MM.1S (cell line): ENCODE measurements at regions not wholly inside any gene's neighbourhood (a gene's known extent, or its start where the extent isn't known, plus 50 kb on each side); places are given as distances from the start of the nearest gene placed in this dataset.

Source experiments
- DNase-seq: peaks from one replicate; pipeline ENCODE4 v3.0.0-alpha.2; 2015
- H2AFZ ChIP-seq: fragments of 300-600 bp; sonication (generic); 2 replicates; pipeline ENCODE4 v1.6.0; 2016; ENCODE audit warnings: antibody characterized with exemption, low read length
- H3F3A ChIP-seq: fragments of 300-600 bp; sonication (generic); 2 replicates; pipeline ENCODE4 v1.6.1; 2016; ENCODE audit warnings: mild to moderate bottlenecking, antibody characterized with exemption, low read length, moderate library complexity, mixed read lengths; ENCODE audit not compliant: insufficient read depth
- H3K27ac ChIP-seq: fragments of 300-600 bp; sonication (generic); 2 replicates; pipeline ENCODE4 v1.5.1; 2016; ENCODE audit warnings: mild to moderate bottlenecking, low read length
- H3K27me3 ChIP-seq: fragments of 300-600 bp; sonication (generic); replicated peaks from 2 replicates; pipeline ENCODE4 v1.6.0; 2016; ENCODE audit warnings: low read length; ENCODE audit not compliant: insufficient read depth
- H3K36me3 ChIP-seq: fragments of 300-600 bp; sonication (generic); replicated peaks from 2 replicates; pipeline ENCODE4 v1.6.1; 2016; ENCODE audit warnings: mild to moderate bottlenecking, low read length, mixed read lengths; ENCODE audit not compliant: insufficient read depth
- H3K4me1 ChIP-seq: fragments of 300-600 bp; sonication (generic); 2 replicates; pipeline ENCODE4 v1.6.1; 2016; ENCODE audit warnings: low read length, mixed read lengths
- H3K4me2 ChIP-seq: fragments of 300-600 bp; sonication (generic); 2 replicates; pipeline ENCODE4 v1.6.0; 2016; ENCODE audit warnings: low read depth, low read length
- H3K4me3 ChIP-seq: fragments of 300-600 bp; sonication (generic); 2 replicates; pipeline ENCODE4 v1.5.1; 2016; ENCODE audit warnings: low read length, mixed read lengths
- H3K79me2 ChIP-seq: fragments of 300-600 bp; sonication (generic); 2 replicates; pipeline ENCODE4 v1.6.1; 2016; ENCODE audit warnings: mixed run types, low read length, mixed read lengths
- H3K9ac ChIP-seq: fragments of 300-600 bp; sonication (generic); 2 replicates; pipeline ENCODE4 v1.6.1; 2016; ENCODE audit warnings: low read length, mixed read lengths
- H3K9me2 ChIP-seq: fragments of 300-600 bp; sonication (generic); replicated peaks from 2 replicates; pipeline ENCODE4 v1.6.1; 2016; ENCODE audit warnings: mild to moderate bottlenecking, low read length, mixed read lengths; ENCODE audit not compliant: insufficient read depth
- H3K9me3 ChIP-seq: fragments of 300-600 bp; sonication (generic); replicated peaks from 2 replicates; pipeline ENCODE4 v1.6.1; 2016; ENCODE audit warnings: mild to moderate bottlenecking, low read length, mixed read lengths; ENCODE audit not compliant: insufficient read depth
- H4K20me1 ChIP-seq: fragments of 300-600 bp; sonication (generic); 2 replicates; pipeline ENCODE4 v1.6.1; 2016; ENCODE audit warnings: mild to moderate bottlenecking, low read length, moderate library complexity, mixed read lengths; ENCODE audit not compliant: insufficient read depth
- EZH2 ChIP-seq: fragments of 300-600 bp; sonication (generic); optimal IDR thresholded peaks from 2 replicates; pipeline ENCODE3; 2017; ENCODE audit warnings: low read depth, mild to moderate bottlenecking, antibody characterized with exemption, low read length, mixed read lengths
- EZH2phosphoT487 ChIP-seq: fragments of 300-600 bp; sonication (generic); IDR thresholded peaks from 2 replicates; pipeline ENCODE4 v1.6.1; 2018; ENCODE audit warnings: antibody characterized with exemption, low read length
- TF ChIP-seq, protein P1 (sequence below): fragments of 300-600 bp; sonication (generic); IDR thresholded peaks from 2 replicates; pipeline ENCODE4 v1.5.1; 2016; ENCODE audit warnings: antibody characterized with exemption, low read length, mixed read lengths

- Histone ChIP-seq H4K20me1 (no peaks in the 10 kb centered on the region), H3K4me2 (no peak overlapping the region), H3K9ac (no peak overlapping the region), H3K4me3 (no peak overlapping the region), H3K4me1 (no peaks in the 10 kb centered on the region), H3K27ac (no peak overlapping the region), H3K36me3 (no peaks in the 10 kb centered on the region), H3K79me2 (no peaks in the 10 kb centered on the region), H3K9me2 (no peaks in the 10 kb centered on the region), H3K9me3 (no peaks in the 10 kb centered on the region), H2AFZ (no peak overlapping the region), H3F3A (no peaks in the 10 kb centered on the region), H3K27me3 (no peaks in the 10 kb centered on the region)
- no peak for TF ChIP-seq EZH2phosphoT487
- TF ChIP-seq, protein P1, sequence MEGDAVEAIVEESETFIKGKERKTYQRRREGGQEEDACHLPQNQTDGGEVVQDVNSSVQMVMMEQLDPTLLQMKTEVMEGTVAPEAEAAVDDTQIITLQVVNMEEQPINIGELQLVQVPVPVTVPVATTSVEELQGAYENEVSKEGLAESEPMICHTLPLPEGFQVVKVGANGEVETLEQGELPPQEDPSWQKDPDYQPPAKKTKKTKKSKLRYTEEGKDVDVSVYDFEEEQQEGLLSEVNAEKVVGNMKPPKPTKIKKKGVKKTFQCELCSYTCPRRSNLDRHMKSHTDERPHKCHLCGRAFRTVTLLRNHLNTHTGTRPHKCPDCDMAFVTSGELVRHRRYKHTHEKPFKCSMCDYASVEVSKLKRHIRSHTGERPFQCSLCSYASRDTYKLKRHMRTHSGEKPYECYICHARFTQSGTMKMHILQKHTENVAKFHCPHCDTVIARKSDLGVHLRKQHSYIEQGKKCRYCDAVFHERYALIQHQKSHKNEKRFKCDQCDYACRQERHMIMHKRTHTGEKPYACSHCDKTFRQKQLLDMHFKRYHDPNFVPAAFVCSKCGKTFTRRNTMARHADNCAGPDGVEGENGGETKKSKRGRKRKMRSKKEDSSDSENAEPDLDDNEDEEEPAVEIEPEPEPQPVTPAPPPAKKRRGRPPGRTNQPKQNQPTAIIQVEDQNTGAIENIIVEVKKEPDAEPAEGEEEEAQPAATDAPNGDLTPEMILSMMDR: no peak
- no peak for DNase-seq
These were observed 599.4 kb downstream of the ZIC1 start for GRCh38 chr3:148008591-148008990.

- no peak for DNase-seq
- H3K9me2 ChIP-seq: no peaks in the 10 kb centered on the region
These were observed 611.7 kb downstream of the ZIC1 start for GRCh38 chr3:148020861-148021260.

GRCh38 chr3:148021381-148021780 is 612.2 kb downstream of the ZIC1 start:
- Histone ChIP-seq H3K9me2 (no peaks in the 10 kb centered on the region), H3K9ac (no peak overlapping the region), H3K27ac (no peak overlapping the region), H3K9me3 (no peaks in the 10 kb centered on the region), H3K36me3 (no peaks in the 10 kb centered on the region), H3F3A (no peaks in the 10 kb centered on the region), H2AFZ (no peak overlapping the region), H3K27me3 (no peaks in the 10 kb centered on the region), H4K20me1 (no peaks in the 10 kb centered on the region), H3K4me1 (no peaks in the 10 kb centered on the region), H3K79me2 (no peaks in the 10 kb centered on the region), H3K4me3 (no peak overlapping the region), H3K4me2 (no peak overlapping the region)
- DNase-seq: no peak
- TF ChIP-seq, protein P1: no peak
- TF ChIP-seq EZH2phosphoT487 (no peak), EZH2 (no peak)

More at GRCh38 chr3:148020861-148021260, 611.7 kb downstream of the ZIC1 start:
- TF ChIP-seq EZH2 (no peak), EZH2phosphoT487 (no peak)
- TF ChIP-seq, protein P1: no peak
- H3K4me1 ChIP-seq: no peaks in the 10 kb centered on the region
- no peaks in the 10 kb centered on the region for H4K20me1 ChIP-seq
- H3K9me3 ChIP-seq: no peaks in the 10 kb centered on the region
- H3K4me2 ChIP-seq: no peak overlapping the region
- H3K9ac ChIP-seq: no peak overlapping the region
- H3K27me3 ChIP-seq: no peaks in the 10 kb centered on the region
- no peak overlapping the region for H3K4me3 ChIP-seq
- H2AFZ ChIP-seq: no peak overlapping the region
- no peaks in the 10 kb centered on the region for H3F3A ChIP-seq
- no peak overlapping the region for H3K27ac ChIP-seq
- no peaks in the 10 kb centered on the region for H3K79me2 ChIP-seq
- no peaks in the 10 kb centered on the region for H3K36me3 ChIP-seq
